Neural progenitor cell (in vitro differentiated cells): ENCODE measurements at regions not wholly inside any gene's neighbourhood (a gene's known extent, or its start where the extent isn't known, plus 50 kb on each side); places are given as distances from the start of the nearest gene placed in this dataset.

Experiments used
- CTCF ChIP-seq: fragments of 200-600 bp; sonication (generic); IDR thresholded peaks from 2 replicates; pipeline ENCODE4 v1.5.1; 2017; ENCODE audit warnings: antibody characterized with exemption, mild to moderate bottlenecking
- EZH2 ChIP-seq: fragments of 200-600 bp; sonication (generic); IDR thresholded peaks from 2 replicates; pipeline ENCODE4 v1.6.1; 2017; ENCODE audit warnings: antibody characterized with exemption, mild to moderate bottlenecking, moderate library complexity
- EZH2phosphoT487 ChIP-seq: fragments of 200-600 bp; sonication (generic); IDR thresholded peaks from 2 replicates; pipeline ENCODE4 v1.6.1; 2017; ENCODE audit warnings: antibody characterized with exemption

GRCh38 chr2:84175340-84175739, 283.7 kb downstream of the SUCLG1 start:
- TF ChIP-seq CTCF (no peak), EZH2 (no peak), EZH2phosphoT487 (no peak)
